ENCODE measurements at regions not wholly inside any gene's neighbourhood (a gene's known extent, or its start where the extent isn't known, plus 50 kb on each side); places are given as distances from the start of the nearest gene placed in this dataset.
A peak's percentile ranks its signal among the peaks of the same experiment; 100 is the strongest.

DNA sequence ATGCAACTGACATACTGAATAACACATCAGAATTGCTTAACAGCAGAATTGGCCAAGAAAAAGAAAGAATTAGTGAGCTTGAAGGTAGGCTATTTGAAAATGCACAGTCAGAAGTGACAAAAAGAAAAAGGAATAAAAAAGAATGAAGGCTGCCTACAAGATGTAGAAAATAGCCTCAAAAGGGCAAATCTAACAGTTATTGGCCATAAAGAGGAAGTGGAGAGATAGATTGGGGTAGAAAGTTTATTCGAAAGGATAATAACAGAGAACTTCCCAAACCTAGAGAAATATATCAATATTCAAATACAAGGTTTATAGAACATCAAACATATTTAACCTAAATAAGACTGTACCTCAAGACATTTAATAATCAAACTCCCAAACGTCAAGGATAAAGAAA, 67.5 kb downstream of the ATP6V1G3 start:
- no peak for DNase-seq

DNA sequence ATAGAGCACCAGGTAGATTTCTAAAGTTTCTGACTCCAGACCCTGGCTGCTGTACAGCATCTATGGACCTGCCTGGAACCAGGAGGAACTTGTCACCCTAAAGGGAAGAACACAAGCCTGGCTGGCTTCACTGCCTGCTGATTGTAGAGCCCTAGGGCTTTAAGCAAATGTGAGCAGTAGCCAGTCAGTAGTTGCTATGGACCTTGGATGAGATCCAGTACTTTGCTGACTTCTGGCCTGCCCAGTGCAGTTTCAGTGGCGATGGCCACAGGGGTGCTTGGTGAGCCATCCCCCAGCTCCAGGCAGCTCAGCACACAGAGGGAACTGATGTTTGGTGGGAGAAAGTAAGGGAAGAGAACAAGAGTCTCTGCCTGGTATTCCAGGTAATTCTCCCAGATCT, 68.4 kb downstream of the ATP6V1G3 start:
- DNase-seq: no peak

DNA sequence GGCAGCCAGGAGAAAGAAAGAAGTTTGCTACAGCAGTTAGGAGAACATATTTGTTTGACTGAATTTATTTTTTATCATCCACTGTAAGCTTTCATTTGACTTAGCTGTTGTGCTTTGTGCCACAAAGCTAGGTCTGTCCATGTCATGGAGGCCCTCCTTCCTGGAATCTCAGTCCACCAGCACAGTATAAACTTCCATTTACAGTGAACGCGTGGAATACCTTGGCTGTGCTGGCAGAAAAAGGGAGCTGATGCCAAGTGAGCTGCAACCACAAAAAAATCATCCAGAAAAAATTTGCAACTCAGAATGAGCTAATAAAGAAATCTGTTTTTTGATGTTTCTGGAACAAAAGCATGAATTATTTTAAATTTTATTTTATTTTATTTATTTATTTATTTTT, 72.6 kb downstream of the ATP6V1G3 start:
- DNase-seq: no peak

DNA sequence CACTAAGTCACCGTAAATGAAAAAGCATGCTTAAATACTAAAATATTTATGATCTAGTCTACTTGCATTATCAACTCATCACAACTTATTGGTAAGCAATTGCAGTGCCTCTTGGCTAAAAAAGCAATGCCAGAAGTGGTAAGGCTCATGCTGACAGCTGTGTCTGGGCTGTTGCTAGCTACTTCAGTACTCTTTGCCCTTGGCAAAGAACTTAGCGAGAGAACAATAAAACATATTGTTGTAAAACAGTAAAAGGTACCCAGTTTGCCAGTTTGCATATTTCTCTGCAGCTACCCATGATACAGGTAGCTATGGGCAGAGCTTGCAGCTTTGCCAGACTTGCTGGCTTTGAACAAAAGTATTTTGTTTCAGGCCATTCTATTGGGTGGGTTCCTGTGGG, 73.1 kb downstream of the ATP6V1G3 start:
- DNase-seq: no peak

DNA sequence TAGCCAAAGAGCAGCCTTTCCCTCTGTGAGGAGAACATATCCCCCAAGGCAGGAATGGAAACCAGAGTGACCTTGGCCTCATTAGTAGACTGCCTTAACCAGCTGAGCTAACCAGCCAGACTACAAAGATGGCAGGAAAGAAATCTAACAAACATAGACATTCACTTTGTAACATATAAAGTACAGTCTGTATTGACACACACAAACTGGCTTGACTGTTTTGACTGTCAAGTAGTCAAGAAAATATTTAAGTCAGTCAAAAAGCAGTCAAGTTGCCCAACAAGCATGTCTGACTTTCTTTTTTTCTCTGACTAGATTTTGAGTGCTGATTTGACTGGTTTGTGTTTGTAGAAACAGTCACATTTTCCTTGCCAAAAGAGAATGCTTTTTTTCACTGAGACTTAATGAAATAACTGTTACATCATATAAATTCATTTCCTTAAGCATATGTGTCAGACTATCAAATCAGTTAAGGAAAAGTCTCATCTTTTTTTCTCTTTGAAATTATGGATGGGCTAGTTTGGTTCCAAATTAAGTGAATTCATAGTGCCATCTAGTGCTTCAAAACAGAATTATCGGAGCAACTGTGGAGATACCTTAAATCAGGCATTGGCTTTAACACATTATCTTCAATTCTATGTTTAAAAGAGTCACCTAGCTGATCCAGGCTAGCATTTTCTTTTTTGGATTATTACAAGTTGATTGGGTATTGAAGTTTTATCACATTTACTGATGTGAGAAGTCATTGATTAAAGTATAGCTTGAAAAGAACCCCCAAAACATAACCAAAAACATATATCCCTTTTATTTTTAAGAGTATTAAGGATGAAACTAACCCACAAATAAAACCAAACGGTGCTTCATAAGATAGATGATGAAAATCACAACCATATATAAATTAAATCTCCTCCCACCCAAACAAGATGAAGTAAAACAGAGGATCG, 75.0 kb downstream of the ATP6V1G3 start:
- DNase-seq: no peak

DNA sequence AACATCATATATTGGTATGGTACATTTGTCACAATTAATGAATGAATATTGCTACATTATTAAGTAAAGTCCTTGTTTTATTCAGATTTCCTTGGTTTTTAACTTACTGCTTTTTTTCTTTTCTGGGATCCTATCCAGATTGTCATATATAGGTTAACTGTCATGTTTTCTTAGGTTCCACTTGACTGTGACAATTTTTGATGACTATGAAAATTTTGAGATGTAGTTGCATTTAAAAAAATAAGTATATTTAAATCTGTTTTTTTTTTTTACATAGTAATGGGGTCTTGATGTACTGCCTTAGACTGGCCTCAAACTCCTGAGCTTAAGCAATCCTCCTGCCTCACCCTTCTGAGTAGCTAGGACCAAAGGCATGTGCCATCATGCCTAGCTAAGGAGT, 76.8 kb downstream of the ATP6V1G3 start:
- DNase-seq: no peak

DNA sequence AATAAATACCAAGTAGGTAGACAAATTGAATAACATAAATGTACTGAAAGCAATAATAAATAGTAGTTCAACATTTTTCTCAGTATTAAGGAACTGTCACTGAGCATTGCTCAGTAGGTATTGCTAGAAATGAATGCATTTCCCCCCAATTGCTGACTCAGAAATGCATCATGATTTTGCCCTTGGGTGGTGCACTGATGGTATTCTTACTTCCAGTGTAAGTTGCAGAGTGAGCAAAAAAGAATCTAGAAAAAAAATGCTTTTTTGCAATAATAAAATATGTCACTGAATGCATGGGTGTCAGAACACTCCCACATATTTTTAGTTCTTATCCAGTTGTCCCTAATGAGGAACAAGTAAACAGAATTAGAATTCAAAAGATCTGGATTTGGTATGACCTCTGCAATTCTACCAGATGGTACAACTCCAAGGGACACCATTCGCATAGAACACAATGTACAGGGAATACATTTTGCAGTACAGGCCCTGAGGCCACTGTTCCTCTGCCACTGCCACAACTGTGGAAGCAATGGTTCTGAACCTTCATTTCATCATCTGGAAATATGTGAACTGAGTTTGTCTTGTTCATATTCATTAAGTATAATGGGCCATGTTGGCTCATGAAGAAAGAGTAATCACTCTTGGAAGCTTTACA, 78.0 kb downstream of the ATP6V1G3 start:
- no peak for DNase-seq

DNA sequence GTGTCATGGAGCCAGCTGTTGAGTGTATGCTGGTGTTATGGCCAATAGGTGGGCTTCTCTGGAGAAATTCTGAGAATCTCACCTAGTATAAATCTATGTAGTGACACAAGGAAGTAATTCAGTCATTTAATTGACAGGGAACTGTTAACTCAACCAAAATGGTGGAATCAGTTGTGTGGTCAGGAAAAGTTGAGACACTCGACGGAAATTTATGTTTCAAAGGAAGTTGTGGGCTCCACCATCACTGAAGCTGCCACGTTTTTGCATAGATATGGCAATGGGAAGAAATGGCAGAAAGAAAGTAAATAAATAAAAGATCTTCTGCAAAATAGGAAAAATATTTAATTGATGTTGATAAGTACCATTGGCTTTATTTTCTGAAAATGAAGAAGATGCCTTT, 84.5 kb downstream of the ATP6V1G3 start:
- no peak for DNase-seq

DNA sequence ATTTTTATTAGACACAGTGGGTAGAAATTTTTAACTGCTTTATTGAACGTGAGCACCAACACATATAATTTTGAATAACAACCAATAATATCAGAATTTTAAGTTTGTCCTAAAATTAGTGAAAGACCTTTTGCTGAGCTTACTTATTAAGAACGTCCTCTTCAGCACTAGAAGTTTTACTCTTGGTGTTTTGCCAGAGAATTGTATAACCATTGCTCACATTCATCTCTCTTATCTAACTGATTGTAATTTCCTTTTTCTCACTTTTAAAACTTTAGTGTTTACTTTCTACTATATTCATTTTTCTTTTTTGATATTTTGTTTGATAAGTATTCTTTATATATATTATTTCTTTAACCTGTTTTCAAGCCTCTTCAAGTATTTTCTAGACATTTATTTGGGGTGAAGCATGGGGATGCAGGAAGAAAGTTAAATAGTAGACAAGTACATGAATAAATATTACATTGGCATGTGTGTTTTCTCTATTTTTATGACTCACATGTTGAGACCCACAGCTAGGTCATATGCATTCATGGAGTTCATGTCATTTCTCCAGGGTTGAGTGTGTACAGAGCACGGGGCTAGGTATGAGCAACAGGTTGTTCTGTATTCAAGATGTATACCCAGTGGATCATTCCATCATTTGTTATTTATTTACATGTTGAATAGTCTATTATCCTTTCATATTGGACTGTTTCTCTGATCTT, 90.6 kb downstream of the ATP6V1G3 start:
- no peak for DNase-seq

DNA sequence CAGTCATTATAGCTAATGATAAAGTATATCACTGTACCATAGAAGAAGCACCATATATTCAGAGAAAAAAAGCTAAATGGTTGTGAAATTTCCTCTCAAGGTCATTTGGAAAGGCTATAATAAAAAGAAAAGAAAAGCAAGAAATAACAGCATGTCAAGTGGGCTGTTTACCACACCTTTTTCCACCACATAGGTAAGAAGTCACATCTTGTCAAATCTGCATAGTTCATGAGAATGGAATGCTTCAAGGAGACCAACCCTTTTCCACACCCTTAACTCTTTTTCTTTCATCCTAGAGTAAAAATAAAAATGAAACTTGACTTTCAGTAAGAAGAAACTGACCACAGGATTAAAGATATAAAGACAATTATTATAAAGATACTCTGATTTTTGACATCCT, 91.2 kb downstream of the ATP6V1G3 start:
- no peak for DNase-seq

DNA sequence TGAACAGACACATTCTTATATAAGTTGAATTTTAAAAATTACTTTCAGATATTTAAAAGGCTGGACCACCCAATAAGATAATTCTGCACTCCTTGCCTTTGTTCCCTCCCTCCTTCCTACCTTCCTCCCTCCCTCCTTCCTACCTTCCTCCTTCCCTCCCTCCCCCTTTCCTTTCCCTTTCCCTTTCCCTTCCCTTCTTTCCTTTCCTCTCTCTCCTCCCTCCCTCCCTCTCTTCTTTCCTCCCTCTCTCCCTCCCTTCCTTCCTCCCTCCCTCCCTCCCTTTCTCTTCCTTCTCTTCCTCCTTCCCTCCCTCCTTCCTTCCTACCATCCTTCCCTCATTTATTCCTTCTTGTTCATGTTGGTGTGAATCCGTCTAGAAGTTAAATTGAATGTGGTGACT, 93.0 kb downstream of the ATP6V1G3 start:
- DNase-seq: no peak

DNA sequence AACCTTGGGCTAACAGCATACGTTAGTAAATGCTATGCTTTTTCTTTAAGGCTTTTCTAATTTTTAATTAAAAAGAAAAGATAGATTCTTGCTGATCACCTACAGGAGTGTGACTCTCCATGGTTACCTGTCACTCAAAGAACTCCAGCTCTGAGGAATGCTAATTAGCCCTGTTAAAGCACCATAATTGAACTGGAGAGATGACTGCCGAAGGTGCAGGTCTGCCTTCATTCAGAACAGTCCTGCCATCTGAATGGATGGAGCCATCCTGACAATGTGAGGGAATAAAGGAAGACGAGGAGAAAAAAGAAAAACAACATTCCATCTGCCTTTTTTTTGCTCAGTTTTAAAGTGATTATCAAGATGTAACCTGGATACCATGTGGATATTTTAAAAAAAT, 94.6 kb downstream of the ATP6V1G3 start:
- DNase-seq: no peak

DNA sequence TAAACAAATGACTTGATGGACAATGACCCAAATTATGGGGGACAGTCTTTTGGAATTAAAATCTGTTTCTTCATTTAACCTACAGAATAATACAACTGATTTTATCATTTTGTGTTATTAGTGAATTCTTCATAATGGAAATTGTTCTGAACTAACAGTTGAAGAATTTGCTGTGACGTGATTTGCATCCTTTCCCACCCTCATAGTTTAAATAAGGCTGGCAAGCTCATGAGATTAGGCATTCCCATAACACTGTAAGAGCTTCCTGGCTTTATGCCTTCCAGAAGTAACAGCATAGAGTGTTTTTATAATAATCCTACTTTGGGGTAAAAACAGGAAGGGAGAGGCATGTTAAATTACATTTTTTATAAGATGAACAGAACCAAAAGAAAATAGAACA, 95.7 kb downstream of the ATP6V1G3 start:
- DNase-seq: no peak

DNA sequence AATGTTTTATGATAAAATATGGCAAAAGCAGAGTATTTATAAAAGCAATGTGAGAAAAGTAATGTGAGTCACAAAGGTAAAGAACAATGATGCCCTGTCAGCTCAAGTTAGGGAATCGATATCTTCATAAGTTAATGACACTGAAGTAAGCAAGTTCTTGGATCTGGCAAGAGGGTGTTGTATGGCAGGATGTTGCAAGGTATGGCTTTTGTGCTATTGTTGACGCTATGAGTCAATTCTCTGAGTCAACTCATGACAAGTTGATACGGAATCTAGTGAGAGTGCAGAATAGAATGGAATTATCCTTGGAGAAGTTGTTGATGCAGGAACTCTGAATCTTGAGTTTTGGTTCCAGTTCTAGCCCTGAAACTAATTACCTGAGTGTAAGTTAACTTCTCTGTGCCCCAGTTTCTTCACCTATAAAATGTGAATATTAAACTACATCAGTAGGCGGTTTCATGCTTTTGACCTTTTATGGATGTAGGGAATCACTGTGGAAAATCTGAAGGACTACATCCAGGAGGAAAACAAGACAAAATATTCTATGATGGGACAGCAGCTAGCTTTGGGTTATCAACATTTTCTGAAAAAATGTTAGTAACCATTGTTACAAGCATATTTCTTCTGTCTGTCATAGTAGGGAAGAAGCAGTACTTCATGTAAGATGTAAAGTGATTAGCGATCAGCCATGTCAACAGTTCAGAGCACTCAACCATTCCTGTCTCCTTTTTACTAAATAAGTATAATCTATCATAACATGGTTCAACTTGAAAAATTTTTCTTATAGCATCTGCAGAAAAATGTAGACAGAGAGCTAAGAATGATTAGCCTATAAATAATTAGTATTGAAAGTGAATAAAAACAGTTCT, 96.9 kb downstream of the ATP6V1G3 start:
- peak; percentile 17 for DNase-seq

DNA sequence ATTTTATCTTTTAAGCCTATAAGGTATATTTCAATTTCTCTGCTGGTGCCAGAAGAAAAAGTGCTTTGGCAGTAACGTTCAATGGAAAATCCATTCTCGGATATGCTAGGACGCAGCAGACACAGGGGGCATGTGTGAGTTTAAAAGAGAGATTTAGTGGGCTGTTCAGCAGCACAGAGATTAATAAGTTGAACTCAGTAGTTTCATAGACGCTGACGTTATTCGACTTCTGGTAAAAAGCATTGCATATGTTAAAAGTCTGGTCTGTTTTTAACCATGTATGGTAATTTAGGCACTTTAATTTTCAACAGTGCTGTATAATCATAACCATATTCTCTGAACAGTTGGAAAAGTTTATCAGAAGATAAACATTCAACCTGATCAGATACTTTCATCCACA, 99.6 kb downstream of the ATP6V1G3 start:
- DNase-seq: no peak

DNA sequence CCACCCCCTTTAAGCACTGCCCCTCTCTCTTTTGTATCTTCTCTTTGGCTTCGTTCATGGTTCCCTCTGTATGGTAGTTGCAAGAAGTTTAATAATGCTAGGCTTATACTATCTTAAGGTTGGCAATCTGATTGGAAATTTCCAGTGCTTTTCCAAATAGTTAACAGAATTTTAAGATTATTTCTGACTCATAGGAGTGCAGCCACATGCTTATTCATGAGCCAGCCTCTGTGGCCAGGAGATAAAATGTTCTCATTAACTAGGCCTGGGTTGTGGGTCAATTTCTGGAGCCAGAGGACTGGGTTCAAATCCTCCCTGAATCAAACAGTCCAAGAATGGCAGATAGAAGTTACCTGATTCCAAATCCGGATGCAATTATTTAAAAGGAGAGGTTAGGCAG, 103.1 kb downstream of the ATP6V1G3 start:
- no peak for DNase-seq

DNA sequence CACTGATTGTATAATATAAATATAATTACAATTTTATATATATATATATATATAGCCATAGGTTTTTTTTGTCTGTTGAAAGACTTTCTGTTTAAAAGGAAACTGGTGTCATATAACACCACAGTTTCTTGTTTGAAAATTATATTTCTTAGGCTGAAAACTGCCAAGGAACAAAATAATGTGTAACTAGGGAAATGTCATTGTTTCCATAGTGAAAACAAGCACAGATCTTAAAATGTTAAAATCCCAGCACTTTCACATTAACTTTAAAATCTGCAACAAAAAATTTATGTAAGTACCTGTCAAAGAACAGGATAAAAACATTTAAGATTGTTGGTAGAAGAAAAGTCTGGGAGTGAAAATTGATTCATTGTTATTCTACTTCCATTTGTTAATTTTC, 104.2 kb downstream of the ATP6V1G3 start:
- DNase-seq: no peak

DNA sequence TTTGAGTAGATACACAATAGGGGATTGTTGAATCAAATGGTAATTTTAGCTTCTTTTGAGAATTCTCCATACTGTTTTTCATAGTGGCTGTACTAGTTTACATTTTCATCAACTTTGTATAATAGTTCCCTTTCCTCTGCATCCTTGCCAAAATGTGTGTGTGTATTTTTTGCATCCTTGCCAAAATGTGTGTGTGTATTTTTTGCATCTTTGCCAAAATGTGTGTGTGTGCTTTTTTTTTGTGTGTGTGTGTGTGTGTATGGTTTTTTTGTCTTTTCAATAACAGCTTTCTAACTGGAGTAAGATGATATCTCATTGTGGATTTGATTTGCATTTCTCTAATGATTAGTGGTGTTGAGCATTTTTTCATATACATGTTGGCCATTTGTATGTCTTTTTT, 105.4 kb downstream of the ATP6V1G3 start:
- no peak for DNase-seq

DNA sequence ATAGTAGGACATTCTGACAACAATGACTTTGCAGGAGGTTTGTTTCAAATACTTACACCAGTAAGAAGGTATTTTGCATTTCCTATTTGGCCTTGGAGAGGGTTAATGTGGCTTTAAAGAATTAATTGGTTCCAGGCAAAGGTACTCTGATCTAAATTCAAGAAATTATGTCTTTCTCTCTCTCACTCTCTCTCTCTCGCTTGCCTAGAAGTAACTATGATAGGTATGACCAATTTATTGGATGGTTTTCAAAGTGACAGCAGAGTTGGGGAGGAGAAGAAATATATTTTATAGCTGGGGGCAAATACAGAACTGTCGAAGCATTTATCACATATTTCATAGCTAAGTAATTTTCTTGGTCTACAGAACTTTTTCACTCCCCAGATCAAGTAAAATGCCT, 116.0 kb downstream of the ATP6V1G3 start:
- DNase-seq: no peak

DNA sequence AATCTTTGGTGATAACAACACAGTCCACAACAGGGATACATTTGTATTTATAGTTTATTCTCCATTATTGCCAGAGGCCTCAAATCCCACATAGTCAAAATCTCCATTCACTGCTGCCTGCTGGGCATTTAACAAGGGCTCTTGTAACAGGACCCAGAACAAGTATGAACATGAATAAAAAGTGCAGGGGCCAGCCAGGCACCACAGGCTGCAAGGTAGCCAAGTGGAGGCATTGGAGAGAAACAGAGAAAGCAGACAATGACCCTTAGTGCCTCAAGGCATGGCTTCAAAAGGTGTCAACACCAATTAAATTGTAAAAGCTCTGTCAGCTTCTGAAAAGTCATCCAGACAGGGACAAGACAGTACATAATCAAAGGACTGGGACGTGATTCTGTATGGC, 116.8 kb downstream of the ATP6V1G3 start:
- DNase-seq: no peak

DNA sequence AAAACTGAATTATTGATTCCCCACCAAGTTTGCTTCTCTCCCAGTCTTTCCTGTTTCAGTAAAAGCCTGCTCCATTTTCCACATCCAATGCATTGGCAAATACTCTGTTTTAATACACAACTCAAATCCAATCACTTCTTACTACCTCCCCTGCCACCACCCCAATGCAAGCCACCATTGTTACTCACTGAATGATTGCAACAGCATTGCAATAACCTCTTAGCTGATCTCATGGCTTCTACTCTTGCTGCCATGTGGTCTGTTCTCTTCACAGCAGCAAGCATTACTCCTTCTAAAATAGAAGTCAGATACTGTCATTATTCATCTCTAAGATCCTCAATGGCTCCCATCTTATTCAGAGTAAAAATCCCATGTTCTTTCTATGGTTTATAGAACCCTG, 123.4 kb downstream of the ATP6V1G3 start:
- DNase-seq: no peak

DNA sequence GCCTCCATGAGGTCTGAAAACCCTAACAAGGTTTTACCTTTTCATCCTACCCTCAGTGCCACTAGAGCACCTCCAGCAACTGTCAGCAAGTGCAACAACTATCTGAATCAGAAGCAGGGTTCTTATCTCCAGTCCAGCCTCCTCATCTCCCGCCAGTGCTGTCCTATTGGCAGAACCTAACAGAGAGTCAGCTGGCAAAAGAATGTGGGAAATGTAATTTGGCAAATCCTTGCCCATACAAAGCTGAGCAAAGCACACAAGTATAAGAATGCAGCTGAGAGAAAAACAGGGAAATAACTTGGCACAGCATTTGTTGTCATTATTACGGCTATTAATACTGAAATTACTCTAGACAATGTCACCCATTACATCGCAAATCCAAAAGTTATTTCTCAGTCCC, 124.2 kb downstream of the ATP6V1G3 start:
- no peak for DNase-seq

DNA sequence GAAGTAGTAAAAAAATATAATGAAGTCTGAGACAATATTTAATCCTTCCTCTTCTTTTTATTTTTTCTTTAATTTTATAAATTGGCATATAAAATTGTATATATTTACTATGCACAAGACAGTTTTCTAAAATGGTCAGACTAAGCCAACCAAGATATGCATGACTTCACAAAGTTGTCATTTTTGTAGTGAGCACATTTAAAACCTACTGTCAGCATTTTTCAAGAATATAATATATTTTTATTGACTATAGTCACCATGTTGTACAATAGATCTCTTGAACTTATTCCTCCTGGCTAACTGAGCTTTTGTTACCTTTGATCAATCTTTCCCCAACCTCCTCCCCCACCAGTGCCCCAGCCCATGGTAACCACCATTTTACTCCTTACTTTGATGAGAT, 129.2 kb downstream of the ATP6V1G3 start:
- DNase-seq: no peak
